ENCODE measurements at regions not wholly inside any gene's neighbourhood (a gene's known extent, or its start where the extent isn't known, plus 50 kb on each side); places are given as distances from the start of the nearest gene placed in this dataset.

GRCh38 chr13:65584126-65584525 lies 1646.0 kb downstream of the PCDH9 start:
- Histone ChIP-seq H3K56ac (ENCODE audit: extremely low read depth, insufficient read depth, low read length) (no peak overlapping the region), H3K23ac (ENCODE audit: low read depth, low read length) (no peak overlapping the region), H3K79me1 (ENCODE audit: low read depth in 1 of 2, low read length in 2 of 2) (no peaks in the 10 kb centered on the region), H2BK15ac (ENCODE audit: low read depth, low read length) (no peak overlapping the region), H3K9ac (ENCODE audit: low read depth, low read length) (no peak overlapping the region), H4K20me1 (ENCODE audit: insufficient read depth, low read length) (no peaks in the 10 kb centered on the region), H2AK5ac (ENCODE audit: low read depth, low read length) (no peak overlapping the region), H3K14ac (replicated peaks; ENCODE audit: low read depth, low read length) (no peak overlapping the region), H3K27ac (ENCODE audit: insufficient read depth, low read length) (no peak overlapping the region), H3K9me1 (ENCODE audit: insufficient read depth, low read length) (no peaks in the 10 kb centered on the region), H3K9me3 (ENCODE audit: control insufficient read depth, insufficient read depth, low read length) (no peaks in the 10 kb centered on the region), H3K4me1 (ENCODE audit: control insufficient read depth, insufficient read depth, low read length) (no peaks in the 10 kb centered on the region), H4K91ac (ENCODE audit: insufficient read depth, low read depth, low read length) (no peak overlapping the region), H2AK9ac (replicated peaks; ENCODE audit: low read depth, low read length, poor library complexity) (no peak overlapping the region), H3K4me2 (ENCODE audit: low read depth, low read length) (no peak overlapping the region), H2AFZ (replicated peaks; ENCODE audit: low read length, poor library complexity) (no peak overlapping the region), H4K5ac (ENCODE audit: low read depth, low read length) (no peak overlapping the region), H3K4ac (ENCODE audit: low read depth, low read length) (no peak overlapping the region), H2BK120ac (ENCODE audit: low read depth, low read length) (no peak overlapping the region), H4K8ac (ENCODE audit: low read depth in 2 of 2, low read length in 2 of 2) (no peak overlapping the region), H3K4me3 (ENCODE audit: insufficient read depth, low read depth, low read length) (no peak overlapping the region), H3K18ac (ENCODE audit: low read depth, low read length) (no peak overlapping the region), H3K36me3 (ENCODE audit: control insufficient read depth, insufficient read depth, low read length) (no peaks in the 10 kb centered on the region), H3K27me3 (ENCODE audit: control insufficient read depth, insufficient read depth, low read length) (no peaks in the 10 kb centered on the region), H2BK5ac (ENCODE audit: low read depth, low read length, poor library complexity, severe bottlenecking) (no peak overlapping the region), H2BK20ac (ENCODE audit: low read depth, low read length) (no peak overlapping the region)
- CTCF ChIA-PET: no interaction called here
- TF ChIP-seq NFE2L2 (IDR thresholded peaks at IDR 0.05; ENCODE audit: low read depth, low read length): no peak
- TF ChIP-seq SMC3 (IDR thresholded peaks at IDR 0.05; ENCODE audit: low read depth, low read length): no peak
- no peak for TF ChIP-seq RFX5 (IDR thresholded peaks at IDR 0.05; ENCODE audit: low read depth, low read length)
- no peak for TF ChIP-seq MXI1 (IDR thresholded peaks at IDR 0.05; ENCODE audit: borderline replicate concordance, low read depth, low read length)
- TF ChIP-seq, protein P1, sequence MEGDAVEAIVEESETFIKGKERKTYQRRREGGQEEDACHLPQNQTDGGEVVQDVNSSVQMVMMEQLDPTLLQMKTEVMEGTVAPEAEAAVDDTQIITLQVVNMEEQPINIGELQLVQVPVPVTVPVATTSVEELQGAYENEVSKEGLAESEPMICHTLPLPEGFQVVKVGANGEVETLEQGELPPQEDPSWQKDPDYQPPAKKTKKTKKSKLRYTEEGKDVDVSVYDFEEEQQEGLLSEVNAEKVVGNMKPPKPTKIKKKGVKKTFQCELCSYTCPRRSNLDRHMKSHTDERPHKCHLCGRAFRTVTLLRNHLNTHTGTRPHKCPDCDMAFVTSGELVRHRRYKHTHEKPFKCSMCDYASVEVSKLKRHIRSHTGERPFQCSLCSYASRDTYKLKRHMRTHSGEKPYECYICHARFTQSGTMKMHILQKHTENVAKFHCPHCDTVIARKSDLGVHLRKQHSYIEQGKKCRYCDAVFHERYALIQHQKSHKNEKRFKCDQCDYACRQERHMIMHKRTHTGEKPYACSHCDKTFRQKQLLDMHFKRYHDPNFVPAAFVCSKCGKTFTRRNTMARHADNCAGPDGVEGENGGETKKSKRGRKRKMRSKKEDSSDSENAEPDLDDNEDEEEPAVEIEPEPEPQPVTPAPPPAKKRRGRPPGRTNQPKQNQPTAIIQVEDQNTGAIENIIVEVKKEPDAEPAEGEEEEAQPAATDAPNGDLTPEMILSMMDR (conservative IDR thresholded peaks at IDR 0.05; ENCODE audit: low read depth, low read length): no peak
- TF ChIP-seq BHLHE40 (IDR thresholded peaks at IDR 0.05; ENCODE audit: low read depth, low read length): no peak
- TF ChIP-seq RAD21 (IDR thresholded peaks at IDR 0.05; ENCODE audit: low read length): no peak
- no peak for TF ChIP-seq MAFK (IDR thresholded peaks at IDR 0.05; ENCODE audit: low read depth, low read length)
- TF ChIP-seq, protein P2, sequence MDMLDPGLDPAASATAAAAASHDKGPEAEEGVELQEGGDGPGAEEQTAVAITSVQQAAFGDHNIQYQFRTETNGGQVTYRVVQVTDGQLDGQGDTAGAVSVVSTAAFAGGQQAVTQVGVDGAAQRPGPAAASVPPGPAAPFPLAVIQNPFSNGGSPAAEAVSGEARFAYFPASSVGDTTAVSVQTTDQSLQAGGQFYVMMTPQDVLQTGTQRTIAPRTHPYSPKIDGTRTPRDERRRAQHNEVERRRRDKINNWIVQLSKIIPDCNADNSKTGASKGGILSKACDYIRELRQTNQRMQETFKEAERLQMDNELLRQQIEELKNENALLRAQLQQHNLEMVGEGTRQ (IDR thresholded peaks at IDR 0.05; ENCODE audit: low read depth, low read length): no peak
- no peak for TF ChIP-seq POLR2A (IDR thresholded peaks at IDR 0.05; ENCODE audit: low read depth, low read length)
- TF ChIP-seq CHD1 (IDR thresholded peaks at IDR 0.05; ENCODE audit: low read depth, low read length): no peak
- TF ChIP-seq RCOR1 (IDR thresholded peaks at IDR 0.05; ENCODE audit: insufficient replicate concordance, low read length): no peak
- in situ Hi-C loops (cut with MboI; ENCODE audit: low sequenced_read_pairs) (no loop called here), dilution Hi-C loops (cut with HindIII; ENCODE audit: low sequenced_read_pairs, unreplicated experiment) (no loop called here), intact Hi-C loops (cut with micrococcal nuclease) (no loop called here)
- BruUV-seq (replicated peaks): no TSS peak
- no peak for ATAC-seq (ENCODE audit: low read depth)
- POLR2A ChIA-PET (ENCODE audit: unreplicated experiment): no interaction called here
- no peak for DNase-seq
- WGBS, 2 experiments (ENCODE audit: extremely low coverage in 2 of 2, insufficient read length in 1 of 2): no CpG with 5 or more reads among the region's 2 CpGs
